IMR-90 (cell line): ENCODE measurements at regions not wholly inside any gene's neighbourhood (a gene's known extent, or its start where the extent isn't known, plus 50 kb on each side); places are given as distances from the start of the nearest gene placed in this dataset.

Experiments
- ATAC-seq: fragments of 200-7000 bp; cut with Tn5 transposase; 2 replicates; pipeline ENCODE4 v1.9.1; 2020; ENCODE audit warnings: low read depth, mild to moderate bottlenecking, moderate library complexity
- BruUV-seq: library from RNA; stranded (reverse); fragments of 400-500 nt; replicated peaks from 2 replicates; lab custom pipeline; 2021; lab: Mats Ljungman, UMichigan
- CTCF ChIA-PET: fragments of 300-600 bp; formaldehyde crosslinking; extraction: SDS; loops from one replicate; lab custom pipeline; 2021; ENCODE audit warnings: antibody characterized with exemption; lab: Yijun Ruan, JAX
- POLR2A ChIA-PET: fragments of 300-600 bp; sonication (Branson Sonifier 250); formaldehyde crosslinking; loops from one replicate; lab custom pipeline; 2022; ENCODE audit warnings: antibody characterized with exemption; ENCODE audit not compliant: unreplicated experiment; lab: Charles Lee
- DNase-seq: peaks from one replicate; pipeline ENCODE4 v3.0.0; 2013
- H2AFZ ChIP-seq: replicated peaks from 2 replicates; pipeline ENCODE3; 2013; ENCODE audit warnings: low read length, mild to moderate bottlenecking; ENCODE audit not compliant: poor library complexity
- H2AK5ac ChIP-seq: 2 replicates; pipeline ENCODE4 v1.6.1; 2013; ENCODE audit warnings: low read depth, low read length, inconsistent platforms
- H2AK9ac ChIP-seq: replicated peaks from 2 replicates; pipeline ENCODE3; 2013; ENCODE audit warnings: mild to moderate bottlenecking, low read depth, low read length, moderate library complexity; ENCODE audit not compliant: poor library complexity
- H2BK120ac ChIP-seq: 2 replicates; pipeline ENCODE4 v1.6.1; 2013; ENCODE audit warnings: low read depth, low read length, inconsistent platforms
- H2BK15ac ChIP-seq: 3 replicates; pipeline ENCODE4 v1.6.1; 2013; ENCODE audit warnings: low read depth, low read length, inconsistent platforms
- H2BK20ac ChIP-seq: 2 replicates; pipeline ENCODE4 v1.6.1; 2013; ENCODE audit warnings: low read depth, mild to moderate bottlenecking, inconsistent platforms, low read length, moderate library complexity
- H2BK5ac ChIP-seq: 2 replicates; pipeline ENCODE4 v1.6.1; 2013; ENCODE audit warnings: mild to moderate bottlenecking, low read depth, low read length, inconsistent platforms; ENCODE audit not compliant: poor library complexity, severe bottlenecking
- H3K14ac ChIP-seq: replicated peaks from 2 replicates; pipeline ENCODE4 v1.6.1; 2013; ENCODE audit warnings: low read depth, low read length, inconsistent platforms
- H3K18ac ChIP-seq: 2 replicates; pipeline ENCODE4 v1.6.1; 2013; ENCODE audit warnings: low read depth, low read length, control low read depth
- H3K23ac ChIP-seq: 2 replicates; pipeline ENCODE4 v1.6.1; 2013; ENCODE audit warnings: low read depth, low read length, inconsistent platforms
- H3K27ac ChIP-seq: 2 replicates; pipeline ENCODE4 v1.5.1; 2013; ENCODE audit warnings: mild to moderate bottlenecking, control low read depth, low read length; ENCODE audit not compliant: insufficient read depth
- H3K27me3 ChIP-seq: 2 replicates; pipeline ENCODE4 v1.6.1; 2013; ENCODE audit warnings: low read length; ENCODE audit not compliant: control insufficient read depth, insufficient read depth
- H3K36me3 ChIP-seq: 2 replicates; pipeline ENCODE4 v1.6.1; 2013; ENCODE audit warnings: low read length, mixed read lengths; ENCODE audit not compliant: control insufficient read depth, insufficient read depth
- H3K4ac ChIP-seq: 2 replicates; pipeline ENCODE4 v1.6.1; 2013; ENCODE audit warnings: low read depth, low read length, inconsistent platforms
- H3K4me1 ChIP-seq: 2 replicates; pipeline ENCODE4 v1.6.1; 2013; ENCODE audit warnings: low read length, mixed read lengths; ENCODE audit not compliant: control insufficient read depth, insufficient read depth
- H3K4me2 ChIP-seq: 2 replicates; pipeline ENCODE4 v1.6.1; 2013; ENCODE audit warnings: low read depth, mild to moderate bottlenecking, control low read depth, low read length, moderate library complexity
- H3K4me3 ChIP-seq: 2 replicates; pipeline ENCODE4 v1.5.1; 2013; ENCODE audit warnings: low read depth, mild to moderate bottlenecking, control low read depth, low read length, moderate library complexity; ENCODE audit not compliant: insufficient read depth
- H3K56ac ChIP-seq: 2 replicates; pipeline ENCODE4 v1.6.1; 2013; ENCODE audit warnings: low read length, inconsistent platforms; ENCODE audit not compliant: insufficient read depth; ENCODE audit errors: extremely low read depth
- H3K79me1 ChIP-seq, 2 experiments: 2 replicates each; pipeline ENCODE4 v1.6.1; 2013; ENCODE audit warnings: low read length in 2 of 2, inconsistent platforms in 1 of 2, low read depth in 1 of 2
- H3K9ac ChIP-seq: 2 replicates; pipeline ENCODE4 v1.6.1; 2013; ENCODE audit warnings: low read depth, low read length, control low read depth
- H3K9me1 ChIP-seq: 2 replicates; pipeline ENCODE4 v1.6.1; 2013; ENCODE audit warnings: low read length, inconsistent platforms; ENCODE audit not compliant: insufficient read depth
- H3K9me3 ChIP-seq: 2 replicates; pipeline ENCODE4 v1.6.1; 2013; ENCODE audit warnings: low read length; ENCODE audit not compliant: control insufficient read depth, insufficient read depth
- H4K20me1 ChIP-seq: 2 replicates; pipeline ENCODE4 v1.6.1; 2013; ENCODE audit warnings: low read length, inconsistent platforms; ENCODE audit not compliant: insufficient read depth
- H4K5ac ChIP-seq: 2 replicates; pipeline ENCODE4 v1.6.1; 2013; ENCODE audit warnings: mild to moderate bottlenecking, low read depth, low read length, control low read depth
- H4K8ac ChIP-seq, 2 experiments: 2 replicates each; pipeline ENCODE4 v1.6.1; 2013; ENCODE audit warnings: low read depth in 2 of 2, low read length in 2 of 2, control low read depth in 1 of 2, inconsistent platforms in 1 of 2
- H4K91ac ChIP-seq: 2 replicates; pipeline ENCODE4 v1.6.1; 2013; ENCODE audit warnings: low read depth, low read length, inconsistent platforms; ENCODE audit not compliant: insufficient read depth
- CHD1 ChIP-seq: IDR thresholded peaks from 2 replicates; pipeline ENCODE4 v1.6.1; 2012; ENCODE audit warnings: low read depth, low read length, improper control_type of control experiment
- MAFK ChIP-seq: IDR thresholded peaks from 2 replicates; pipeline ENCODE4 v1.6.1; 2012; ENCODE audit warnings: low read depth, low read length, improper control_type of control experiment
- MXI1 ChIP-seq: IDR thresholded peaks from 2 replicates; pipeline ENCODE4 v1.6.1; 2012; ENCODE audit warnings: low read depth, mild to moderate bottlenecking, low read length, moderate library complexity, borderline replicate concordance
- NFE2L2 ChIP-seq: fragments of 150-350 bp; IDR thresholded peaks from 2 replicates; pipeline ENCODE4 v1.6.1; 2016; ENCODE audit warnings: low read depth, mild to moderate bottlenecking, low read length
- RCOR1 ChIP-seq: IDR thresholded peaks from 2 replicates; pipeline ENCODE4 v1.6.1; 2012; ENCODE audit warnings: mild to moderate bottlenecking, low read length, improper control_type of control experiment; ENCODE audit not compliant: insufficient replicate concordance
- RFX5 ChIP-seq: IDR thresholded peaks from 2 replicates; pipeline ENCODE4 v1.8.0; 2012; ENCODE audit warnings: low read depth, mild to moderate bottlenecking, low read length, moderate library complexity
- WGBS, 2 experiments: methylation state at CpG; one replicate each; pipeline versions ENCODE4 v1.1.5 to v1.1.7; 2013; ENCODE audit warnings: missing lambda C conversion rate in 2 of 2; ENCODE audit not compliant: insufficient read length in 1 of 2; ENCODE audit errors: extremely low coverage in 2 of 2; 5-methylcytosine and 5-hydroxymethylcytosine counted together
- dilution Hi-C: fragments of 300-500 bp; cut with HindIII; formaldehyde crosslinking; loops from one replicate; pipeline ENCODE4 v1.14.3; 2018; ENCODE audit warnings: low sequenced_read_pairs; ENCODE audit not compliant: unreplicated experiment
- in situ Hi-C: fragments of 300-500 bp; cut with MboI; formaldehyde crosslinking; loops from 3 replicates; pipeline ENCODE4 v1.14.3; 2019; ENCODE audit warnings: low sequenced_read_pairs, inconsistent platforms, mixed read lengths
- intact Hi-C: fragments of 100-400 bp; cut with micrococcal nuclease; formaldehyde crosslinking; loops from 2 replicates; pipeline ENCODE4 v1.10.0; 2022
- TF ChIP-seq, protein P1 (sequence below): fragments of 150-350 bp; IDR thresholded peaks from 2 replicates; pipeline ENCODE4 v1.6.1; 2017; ENCODE audit warnings: mild to moderate bottlenecking, antibody characterized with exemption, low read length, low read depth

DNA sequence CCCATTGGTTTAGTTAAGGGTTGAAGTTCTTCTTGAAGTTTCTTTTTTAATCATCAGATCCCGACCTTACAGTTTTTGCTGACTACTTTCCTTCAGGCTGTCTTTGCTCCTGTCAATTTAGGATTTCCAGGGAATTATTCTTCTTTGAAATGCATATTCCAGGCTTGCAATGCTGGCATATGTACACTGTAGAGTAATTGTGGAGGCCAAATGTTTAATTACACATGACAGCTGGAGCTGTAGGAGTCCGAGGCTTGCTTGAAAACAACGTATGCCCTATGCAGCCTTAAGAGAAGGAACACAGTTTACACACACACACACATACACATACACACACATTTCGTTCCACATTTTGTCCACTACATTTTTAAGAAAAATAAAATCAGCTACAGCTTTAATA lies 602.3 kb downstream of the TMEM182 start:
- Histone ChIP-seq H3K4me3 (no peak overlapping the region), H2BK20ac (no peak overlapping the region), H4K91ac (no peak overlapping the region), H3K4me1 (no peaks in the 10 kb centered on the region), H2BK120ac (no peak overlapping the region), H4K20me1 (no peaks in the 10 kb centered on the region), H2AFZ (no peak overlapping the region), H2BK15ac (no peak overlapping the region), H3K9me1 (no peaks in the 10 kb centered on the region), H2BK5ac (no peak overlapping the region), H3K36me3 (no peaks in the 10 kb centered on the region), H3K9ac (no peak overlapping the region), H2AK9ac (no peak overlapping the region), H2AK5ac (no peak overlapping the region), H3K18ac (no peak overlapping the region), H4K8ac (no peak overlapping the region), H3K4ac (no peak overlapping the region), H3K56ac (no peak overlapping the region), H3K4me2 (no peak overlapping the region), H3K79me1 (no peaks in the 10 kb centered on the region), H3K9me3 (peaks cover 2% of the 10 kb centered on the region; the same call in 1 of the 2 replicates), H3K27me3 (no peaks in the 10 kb centered on the region), H4K5ac (no peak overlapping the region), H3K27ac (no peak overlapping the region), H3K23ac (no peak overlapping the region), H3K14ac (no peak overlapping the region)
- ATAC-seq (no peak), DNase-seq (no peak)
- no TSS peak for BruUV-seq
- intact Hi-C loops = no loop called here
- dilution Hi-C loops = no loop called here
- POLR2A ChIA-PET = no interaction called here
- in situ Hi-C loops = no loop called here
- no peak for TF ChIP-seq MXI1
- TF ChIP-seq NFE2L2 = no peak
- TF ChIP-seq CHD1 = no peak
- no peak for TF ChIP-seq RFX5
- TF ChIP-seq MAFK = no peak
- TF ChIP-seq, protein P1, sequence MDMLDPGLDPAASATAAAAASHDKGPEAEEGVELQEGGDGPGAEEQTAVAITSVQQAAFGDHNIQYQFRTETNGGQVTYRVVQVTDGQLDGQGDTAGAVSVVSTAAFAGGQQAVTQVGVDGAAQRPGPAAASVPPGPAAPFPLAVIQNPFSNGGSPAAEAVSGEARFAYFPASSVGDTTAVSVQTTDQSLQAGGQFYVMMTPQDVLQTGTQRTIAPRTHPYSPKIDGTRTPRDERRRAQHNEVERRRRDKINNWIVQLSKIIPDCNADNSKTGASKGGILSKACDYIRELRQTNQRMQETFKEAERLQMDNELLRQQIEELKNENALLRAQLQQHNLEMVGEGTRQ = no peak
- no peak for TF ChIP-seq RCOR1
- CTCF ChIA-PET = no interaction called here
- no CpG with 5 or more reads among the region's 4 CpGs for WGBS, 2 experiments
